GM12878 (cell line): ENCODE measurements at regions not wholly inside any gene's neighbourhood (a gene's known extent, or its start where the extent isn't known, plus 50 kb on each side); places are given as distances from the start of the nearest gene placed in this dataset.

Experiments used
- ATAC-seq: fragments of 200-7000 bp; cut with Tn5 transposase; 3 replicates; pipeline ENCODE4 v1.9.1; 2020; ENCODE audit warnings: mild to moderate bottlenecking, moderate library complexity
- BruUV-seq: library from RNA; stranded (reverse); fragments of 400-500 nt; replicated peaks from 2 replicates; lab custom pipeline; 2021; lab: Mats Ljungman, UMichigan
- CTCF ChIA-PET: fragments of 300-600 bp; sonication (Branson Sonifier 250); formaldehyde crosslinking; extraction: SDS; loops from one replicate; lab custom pipeline; 2021; ENCODE audit warnings: inconsistent platforms; lab: Yijun Ruan, JAX
- POLR2A ChIA-PET: fragments of 350-600 bp; formaldehyde crosslinking; extraction: SDS; loops from one replicate; lab custom pipeline; 2021; ENCODE audit warnings: inconsistent platforms; lab: Charles Lee
- RAD21 ChIA-PET: fragments of 300-600 bp; sonication (Branson Sonifier 250); formaldehyde crosslinking; loops from one replicate; lab custom pipeline; 2023; ENCODE audit warnings: antibody characterized with exemption; ENCODE audit not compliant: unreplicated experiment; lab: Charles Lee
- SMC1A ChIA-PET: fragments of 300-600 bp; sonication (Branson Sonifier 250); formaldehyde crosslinking; loops from one replicate; lab custom pipeline; 2023; ENCODE audit not compliant: unreplicated experiment, uncharacterized antibody; lab: Charles Lee
- DNase-seq: peaks from one replicate; pipeline ENCODE4 v3.0.0-alpha.2; 2011; ENCODE audit warnings: low read depth, low spot score
- FAIRE-seq: peaks from 3 replicates; lab custom pipeline; 2011; peaks lifted over from hg19 to GRCh38; lab: Jason Lieb, UNC
- H2AFZ ChIP-seq: 2 replicates; pipeline ENCODE4 v1.6.0; 2011; ENCODE audit warnings: low read depth, low read length, control low read depth; ENCODE audit not compliant: control insufficient read depth
- H3K27ac ChIP-seq: 2 replicates; pipeline ENCODE4 v1.5.1; 2011; ENCODE audit warnings: control low read depth; ENCODE audit not compliant: control insufficient read depth, insufficient read depth
- H3K27me3 ChIP-seq, 2 experiments: replicated peaks in 1 of 2; 2 replicates each; pipeline versions ENCODE4 v1.6.0 to v1.6.1; 2011; ENCODE audit warnings: low read length in 1 of 2; ENCODE audit not compliant: control insufficient read depth in 2 of 2, insufficient read depth in 2 of 2
- H3K36me3 ChIP-seq, 2 experiments: 2 replicates each; pipeline ENCODE4 v1.5.1; 2011; ENCODE audit warnings: low read length in 1 of 2; ENCODE audit not compliant: control insufficient read depth in 2 of 2, insufficient read depth in 2 of 2
- H3K4me1 ChIP-seq: 2 replicates; pipeline ENCODE4 v1.6.1; 2011; ENCODE audit warnings: mild to moderate bottlenecking, low read length, moderate library complexity, mixed read lengths; ENCODE audit not compliant: control insufficient read depth, insufficient read depth
- H3K4me2 ChIP-seq: 2 replicates; pipeline ENCODE4 v1.6.0; 2011; ENCODE audit warnings: control low read depth; ENCODE audit not compliant: control insufficient read depth, insufficient read depth
- H3K4me3 ChIP-seq: fragments of 200-600 bp; sonication (generic); 2 replicates; pipeline ENCODE4 v1.5.1; 2016
- H3K79me2 ChIP-seq: 2 replicates; pipeline ENCODE4 v1.6.0; 2011; ENCODE audit warnings: low read length; ENCODE audit not compliant: control insufficient read depth, insufficient read depth
- H3K9ac ChIP-seq: 2 replicates; pipeline ENCODE4 v1.8.0; 2011; ENCODE audit warnings: low read length, control low read depth, mixed read lengths; ENCODE audit not compliant: control insufficient read depth, insufficient read depth
- H3K9me3 ChIP-seq: replicated peaks from 3 replicates; pipeline ENCODE4 v1.5.1; 2011; ENCODE audit warnings: mild to moderate bottlenecking, low read length; ENCODE audit not compliant: control insufficient read depth, insufficient read depth
- H4K20me1 ChIP-seq: 2 replicates; pipeline ENCODE4 v1.6.0; 2011; ENCODE audit not compliant: control insufficient read depth, insufficient read depth
- CBX5 ChIP-seq: sonication (generic); IDR thresholded peaks from 2 replicates; pipeline ENCODE4 v1.6.1; 2016; ENCODE audit warnings: low read depth, moderate library complexity, mild to moderate bottlenecking, inconsistent platforms
- DPF2 ChIP-seq: fragments of 450-650 bp; IDR thresholded peaks from 2 replicates; pipeline ENCODE4 v1.6.1; 2017; ENCODE audit warnings: mild to moderate bottlenecking
- EZH2 ChIP-seq: IDR thresholded peaks from 2 replicates; pipeline ENCODE4 v1.6.1; 2012; ENCODE audit warnings: low read depth, mild to moderate bottlenecking, control low read depth, inconsistent platforms, low read length, borderline replicate concordance; ENCODE audit not compliant: control insufficient read depth
- FOXM1 ChIP-seq: IDR thresholded peaks from 2 replicates; pipeline ENCODE4 v1.6.1; 2012; ENCODE audit warnings: low read depth, mild to moderate bottlenecking, inconsistent platforms, low read length, moderate library complexity
- MEF2A ChIP-seq: IDR thresholded peaks from 2 replicates; pipeline ENCODE4 v1.6.1; 2011; ENCODE audit warnings: low read depth, mild to moderate bottlenecking, low read length, moderate library complexity; ENCODE audit not compliant: insufficient read depth
- NRF1 ChIP-seq: conservative IDR thresholded peaks from 2 replicates; pipeline ENCODE4 v1.6.1; 2011; ENCODE audit warnings: mild to moderate bottlenecking, low read depth, low read length, improper control_type of control experiment
- SIN3A ChIP-seq: IDR thresholded peaks from 2 replicates; pipeline ENCODE4 v1.6.1; 2012; ENCODE audit warnings: low read depth, low read length, improper control_type of control experiment
- SMAD1 ChIP-seq: fragments of 450-650 bp; IDR thresholded peaks from 2 replicates; pipeline ENCODE4 v1.6.1; 2018; ENCODE audit warnings: mild to moderate bottlenecking, low read depth; ENCODE audit not compliant: partially characterized antibody
- SREBF2 ChIP-seq: IDR thresholded peaks from 2 replicates; pipeline ENCODE4 v1.6.1; 2012; ENCODE audit warnings: mild to moderate bottlenecking, low read length
- SRF ChIP-seq, 2 experiments: IDR thresholded peaks; 2 replicates each; pipeline ENCODE4 v1.6.1; 2011; ENCODE audit warnings: low read depth in 2 of 2, low read length in 2 of 2, mild to moderate bottlenecking in 1 of 2, moderate library complexity in 1 of 2
- STAT3 ChIP-seq: IDR thresholded peaks from 2 replicates; pipeline ENCODE4 v1.6.1; 2011; ENCODE audit warnings: low read depth, low read length, improper control_type of control experiment
- TARDBP ChIP-seq: IDR thresholded peaks from 2 replicates; pipeline ENCODE4 v1.6.1; 2016; ENCODE audit warnings: borderline replicate concordance
- TCF3 ChIP-seq: IDR thresholded peaks from 2 replicates; pipeline ENCODE4 v1.6.1; 2012; ENCODE audit warnings: low read depth, mild to moderate bottlenecking, low read length, borderline replicate concordance; ENCODE audit not compliant: insufficient read depth
- ZNF24 ChIP-seq: fragments of 450-650 bp; IDR thresholded peaks from 2 replicates; pipeline ENCODE4 v1.6.1; 2017; ENCODE audit warnings: antibody characterized with exemption, mild to moderate bottlenecking
- ZSCAN29 ChIP-seq: fragments of 450-650 bp; IDR thresholded peaks from 2 replicates; pipeline ENCODE4 v1.6.1; 2017; ENCODE audit warnings: mild to moderate bottlenecking, moderate library complexity
- WGBS: methylation state at CpG from one replicate; pipeline ENCODE4 v1.1.6; 2016; ENCODE audit warnings: low lambda C conversion rate; ENCODE audit not compliant: insufficient replicate concordance, insufficient coverage; ENCODE audit errors: missing lambda C conversion rate; 5-methylcytosine and 5-hydroxymethylcytosine counted together
- in situ Hi-C: fragments of 300-500 bp; cut with MboI; formaldehyde crosslinking; loops from 9 replicates; pipeline ENCODE4 v1.14.3; 2018; ENCODE audit warnings: mixed read lengths
- intact Hi-C: fragments of 100-400 bp; cut with micrococcal nuclease; formaldehyde crosslinking; loops from one replicate; pipeline ENCODE4 v1.14.2; 2022; ENCODE audit not compliant: unreplicated experiment
- TF ChIP-seq, protein P1 (sequence below): IDR thresholded peaks from 2 replicates; pipeline ENCODE4 v1.6.1; 2011; ENCODE audit warnings: mild to moderate bottlenecking, low read depth, low read length, moderate library complexity; ENCODE audit not compliant: insufficient replicate concordance
- TF ChIP-seq, protein P2 (sequence below): IDR thresholded peaks from 2 replicates; pipeline ENCODE4 v1.6.1; 2012; ENCODE audit warnings: low read depth, low read length, improper control_type of control experiment

DNA sequence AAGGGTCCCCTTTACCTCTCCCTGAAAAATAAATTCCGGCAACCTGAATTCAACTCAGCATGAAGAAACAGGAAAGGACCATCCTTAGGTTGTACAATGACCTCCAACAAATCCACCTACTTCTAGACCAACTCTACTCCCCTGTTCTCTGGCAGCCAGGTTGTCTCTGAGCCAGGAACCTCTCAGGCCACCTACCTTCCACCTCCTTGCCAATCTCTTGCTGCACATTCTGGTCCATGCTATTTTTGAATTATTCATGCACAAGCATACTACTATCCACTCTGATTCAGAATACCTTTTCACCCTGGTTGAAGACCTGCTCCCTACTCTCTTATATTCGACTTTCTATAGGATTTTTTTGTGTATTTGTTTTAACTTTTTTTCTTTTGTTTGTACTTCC lies 415.0 kb upstream of the ZNF507 start:
- Histone ChIP-seq H4K20me1 (no peaks in the 10 kb centered on the region), H3K27me3 (no peaks in the 10 kb centered on the region), H3K27ac (no peak overlapping the region), H3K9me3 (no peaks in the 10 kb centered on the region), H2AFZ (no peak overlapping the region), H3K4me2 (no peak overlapping the region), H3K4me1 (no peaks in the 10 kb centered on the region), H3K9ac (no peak overlapping the region), H3K36me3 (no peaks in the 10 kb centered on the region), H3K79me2 (no peaks in the 10 kb centered on the region), H3K4me3 (no peak overlapping the region)
- ATAC-seq (no peak), DNase-seq (no peak), FAIRE-seq (no peak)
- ChIA-PET CTCF (no interaction called here), POLR2A (no interaction called here), RAD21 (no interaction called here), SMC1A (interaction anchor here (0.6 kb wide), 1 partner anchor 81 kb away, joined by 3 read pairs; no protein-coding TSS in a partner anchor)
- intact Hi-C loops (no loop called here), in situ Hi-C loops (no loop called here)
- BruUV-seq: no TSS peak
- TF ChIP-seq ZNF24 (no peak), ZSCAN29 (no peak), NRF1 (no peak), STAT3 (no peak), SIN3A (no peak), CBX5 (no peak), TCF3 (no peak), EZH2 (no peak), FOXM1 (no peak), MEF2A (no peak), SMAD1 (no peak), DPF2 (no peak), TARDBP (no peak), SRF (IDR thresholded peaks at IDR 0.05; ENCODE audit: low read depth in 2 of 2, low read length in 2 of 2) (no peak), SREBF2 (no peak)
- TF ChIP-seq, protein P1, sequence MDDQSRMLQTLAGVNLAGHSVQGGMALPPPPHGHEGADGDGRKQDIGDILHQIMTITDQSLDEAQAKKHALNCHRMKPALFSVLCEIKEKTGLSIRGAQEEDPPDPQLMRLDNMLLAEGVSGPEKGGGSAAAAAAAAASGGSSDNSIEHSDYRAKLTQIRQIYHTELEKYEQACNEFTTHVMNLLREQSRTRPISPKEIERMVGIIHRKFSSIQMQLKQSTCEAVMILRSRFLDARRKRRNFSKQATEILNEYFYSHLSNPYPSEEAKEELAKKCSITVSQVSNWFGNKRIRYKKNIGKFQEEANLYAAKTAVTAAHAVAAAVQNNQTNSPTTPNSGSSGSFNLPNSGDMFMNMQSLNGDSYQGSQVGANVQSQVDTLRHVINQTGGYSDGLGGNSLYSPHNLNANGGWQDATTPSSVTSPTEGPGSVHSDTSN: no peak
- TF ChIP-seq, protein P2, sequence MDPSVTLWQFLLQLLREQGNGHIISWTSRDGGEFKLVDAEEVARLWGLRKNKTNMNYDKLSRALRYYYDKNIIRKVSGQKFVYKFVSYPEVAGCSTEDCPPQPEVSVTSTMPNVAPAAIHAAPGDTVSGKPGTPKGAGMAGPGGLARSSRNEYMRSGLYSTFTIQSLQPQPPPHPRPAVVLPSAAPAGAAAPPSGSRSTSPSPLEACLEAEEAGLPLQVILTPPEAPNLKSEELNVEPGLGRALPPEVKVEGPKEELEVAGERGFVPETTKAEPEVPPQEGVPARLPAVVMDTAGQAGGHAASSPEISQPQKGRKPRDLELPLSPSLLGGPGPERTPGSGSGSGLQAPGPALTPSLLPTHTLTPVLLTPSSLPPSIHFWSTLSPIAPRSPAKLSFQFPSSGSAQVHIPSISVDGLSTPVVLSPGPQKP: no peak
- 6% methylated on average over 2 of the region's 2 CpGs for WGBS
